ENCODE measurements at regions not wholly inside any gene's neighbourhood (a gene's known extent, or its start where the extent isn't known, plus 50 kb on each side); places are given as distances from the start of the nearest gene placed in this dataset.
"Not testable (repeated sequence)": the region's sequence is repeated elsewhere in the genome, so short reads cannot be mapped to it uniquely, and the experiment has no call there.

DNA sequence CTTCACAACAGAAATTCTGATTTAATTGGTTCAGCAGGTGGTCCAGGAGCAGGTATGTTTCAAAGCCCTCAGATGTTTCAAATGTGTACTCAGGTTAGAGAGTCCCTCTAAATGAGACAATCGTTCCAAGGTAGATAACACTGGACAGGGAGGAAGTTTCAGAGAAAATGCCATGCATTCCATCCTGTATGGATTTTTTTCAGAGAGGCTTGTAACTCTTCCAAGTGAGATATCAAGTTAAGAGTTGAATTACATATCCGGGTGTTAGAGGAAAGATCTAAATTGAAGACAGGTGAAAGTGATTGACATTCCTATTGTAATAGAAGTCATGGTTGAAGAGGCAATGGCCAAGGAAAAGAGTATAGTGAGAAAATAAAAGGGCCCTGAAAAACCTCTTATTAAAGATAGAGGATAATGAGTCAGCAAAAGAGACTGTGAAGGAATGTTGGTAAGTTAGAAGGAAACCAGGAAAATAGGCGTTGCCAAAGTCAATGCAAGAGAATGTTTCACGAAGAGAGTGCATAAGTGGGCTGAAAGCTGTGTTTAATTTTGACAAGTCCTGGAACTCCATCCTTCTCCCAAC is 105.8 kb downstream of the BMP4 start:
- ATAC-seq (replicated peaks) (no peak), DNase-seq (no peak)
- Mint-ChIP-seq H3K4me1 (ENCODE audit: low read depth in 2 of 2) (no peaks in the 10 kb centered on the region), H3K4me3 (no peak overlapping the region), H3K27ac (no peak overlapping the region), H3K27me3 (no peaks in the 10 kb centered on the region), H3K9me3 (peaks cover 4 to 14% of the 10 kb centered on the region in 2 donors), H3K36me3 (ENCODE audit: insufficient read depth) (no peaks in the 10 kb centered on the region)

DNA sequence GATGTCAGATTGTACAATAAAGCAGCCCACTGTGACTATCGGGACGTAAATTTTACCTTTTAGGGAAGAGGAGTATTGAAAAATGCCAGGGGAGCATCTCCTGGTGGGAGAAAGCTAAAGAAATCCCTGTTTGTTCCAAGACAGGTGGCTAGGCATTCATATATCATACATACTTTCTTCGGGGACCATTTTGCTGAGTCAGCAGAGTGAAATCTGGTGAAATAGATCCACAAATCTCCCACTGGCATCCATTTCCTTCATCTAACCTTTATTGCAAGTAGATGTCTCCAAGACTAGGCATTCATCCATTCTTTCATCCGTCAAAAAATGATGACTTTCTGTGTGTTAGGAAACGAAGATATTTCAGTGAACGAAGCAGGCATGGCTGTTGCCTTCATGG is 107.1 kb downstream of the BMP4 start:
- no peak overlapping the region for H3K4me3 Mint-ChIP-seq

DNA sequence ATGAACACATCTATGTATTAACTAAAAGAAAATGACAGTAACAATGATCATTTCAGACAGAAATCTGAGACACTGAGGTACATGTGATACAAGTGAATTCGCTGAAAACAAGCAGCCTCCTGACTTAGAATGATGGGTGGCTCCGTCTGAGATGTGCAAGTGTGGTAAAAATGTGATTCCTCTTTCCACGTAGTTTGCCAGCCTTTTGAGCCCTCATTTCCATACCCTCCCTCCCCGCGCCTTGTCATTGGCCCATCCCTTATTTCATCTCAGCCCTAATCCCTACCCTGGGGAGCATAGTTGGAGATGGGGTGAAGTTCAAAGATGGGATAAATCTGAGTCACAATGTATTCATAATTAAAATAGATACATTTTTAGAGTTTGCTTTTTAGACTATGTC is 107.8 kb downstream of the BMP4 start:
- ATAC-seq (replicated peaks) (no peak), DNase-seq (no peak)
- peaks cover 2 to 10% of the 10 kb centered on the region in 2 donors for H3K9me3 Mint-ChIP-seq
- no peaks in the 10 kb centered on the region for H3K36me3 Mint-ChIP-seq (ENCODE audit: insufficient read depth)
- H3K4me3 Mint-ChIP-seq, result no peak overlapping the region
- no peaks in the 10 kb centered on the region for H3K4me1 Mint-ChIP-seq (ENCODE audit: low read depth in 2 of 2)
- H3K27ac Mint-ChIP-seq, result no peak overlapping the region
- H3K27me3 Mint-ChIP-seq, result no peaks in the 10 kb centered on the region

More for the DNA sequence above, 107.1 kb downstream of the BMP4 start:
- H3K9me3 Mint-ChIP-seq, result peaks cover 2 to 10% of the 10 kb centered on the region in 2 donors
- ATAC-seq (replicated peaks) (no peak), DNase-seq (no peak)
- no peak overlapping the region for H3K27ac Mint-ChIP-seq
- no peaks in the 10 kb centered on the region for H3K27me3 Mint-ChIP-seq
- H3K4me1 Mint-ChIP-seq (ENCODE audit: low read depth in 2 of 2), result no peaks in the 10 kb centered on the region
- H3K36me3 Mint-ChIP-seq (ENCODE audit: insufficient read depth), result no peaks in the 10 kb centered on the region

GRCh38 chr14:53847881-53848280 is 108.7 kb downstream of the BMP4 start:
- Mint-ChIP-seq H3K9me3 (peaks cover 2 to 10% of the 10 kb centered on the region in 2 donors), H3K4me1 (ENCODE audit: low read depth in 2 of 2) (no peaks in the 10 kb centered on the region), H3K36me3 (ENCODE audit: insufficient read depth) (no peaks in the 10 kb centered on the region), H3K4me3 (no peak overlapping the region), H3K27ac (no peak overlapping the region), H3K27me3 (no peaks in the 10 kb centered on the region)
- DNase-seq (no peak), ATAC-seq (replicated peaks) (no peak)

DNA sequence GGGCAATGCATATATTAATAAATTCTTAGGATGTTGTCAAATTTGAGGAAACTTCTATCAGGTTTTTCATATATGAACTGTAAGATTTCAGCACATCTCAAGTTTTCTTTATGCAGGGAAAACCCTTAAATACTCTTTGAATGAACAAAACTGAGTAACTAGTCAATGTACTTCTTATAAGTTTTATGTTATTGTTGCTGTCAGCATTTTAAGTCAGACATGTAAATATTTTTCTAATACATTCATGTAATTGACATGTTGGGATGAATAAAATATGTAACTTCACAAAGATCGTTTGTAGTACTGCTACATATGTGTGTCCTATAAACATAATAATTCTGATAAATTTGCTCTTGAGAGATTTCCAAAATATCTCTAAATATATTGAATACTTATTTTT is 109.6 kb downstream of the BMP4 start:
- DNase-seq, result no peak
- H3K27ac Mint-ChIP-seq, result no peak overlapping the region
- H3K4me1 Mint-ChIP-seq (ENCODE audit: low read depth in 2 of 2), result no peaks in the 10 kb centered on the region
- H3K36me3 Mint-ChIP-seq (ENCODE audit: insufficient read depth), result no peaks in the 10 kb centered on the region
- no peaks in the 10 kb centered on the region for H3K27me3 Mint-ChIP-seq
- H3K4me3 Mint-ChIP-seq, result no peak overlapping the region
- H3K9me3 Mint-ChIP-seq, result peaks cover 2 to 10% of the 10 kb centered on the region in 2 donors
- ATAC-seq (replicated peaks), result no peak

DNA sequence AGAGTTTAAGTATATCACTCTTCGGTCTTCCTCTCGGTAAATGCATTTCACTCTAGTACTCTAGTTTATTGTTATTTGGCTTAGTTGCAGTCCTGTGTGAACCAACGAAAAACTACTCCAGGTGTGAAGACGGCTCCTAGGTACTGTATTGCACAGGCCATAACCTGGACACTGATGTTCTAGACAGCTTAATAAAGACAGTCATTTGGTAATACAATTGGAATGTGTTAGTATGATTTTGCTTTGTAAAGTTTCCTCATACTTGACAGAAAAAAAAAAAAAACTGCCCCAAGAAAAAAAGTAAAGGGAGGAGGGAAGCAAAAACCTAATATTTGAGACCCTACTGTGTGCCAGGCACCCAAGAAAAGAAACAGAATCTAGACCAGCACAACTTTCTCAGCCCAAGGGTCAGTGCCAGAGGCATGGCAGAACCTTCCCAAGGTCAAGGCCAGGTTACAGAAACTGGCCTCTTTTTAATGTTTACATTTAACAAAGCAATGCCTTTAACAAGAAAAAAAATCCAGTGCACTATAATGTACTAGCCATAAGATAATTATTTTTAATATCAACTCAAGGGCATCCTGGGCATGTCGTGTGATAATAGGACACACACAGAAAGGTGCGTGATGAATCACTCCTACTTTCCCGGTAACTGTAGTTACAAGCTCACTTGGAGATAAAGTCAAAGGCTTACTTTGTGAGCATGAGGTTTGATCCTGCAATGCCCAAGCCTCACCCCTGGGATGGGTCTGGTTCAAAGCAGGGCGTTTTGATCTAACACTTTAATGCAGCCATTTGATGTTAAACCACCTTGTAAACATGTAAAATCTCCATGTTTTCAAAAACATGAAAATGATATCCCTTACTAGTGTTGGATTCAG is 110.6 kb downstream of the BMP4 start:
- ATAC-seq (replicated peaks), result no peak
- no peak overlapping the region for H3K4me3 Mint-ChIP-seq
- H3K36me3 Mint-ChIP-seq (ENCODE audit: insufficient read depth), result no peaks in the 10 kb centered on the region
- DNase-seq, result no peak
- H3K27ac Mint-ChIP-seq, result no peak overlapping the region
- no peaks in the 10 kb centered on the region for H3K4me1 Mint-ChIP-seq (ENCODE audit: low read depth in 2 of 2)
- H3K9me3 Mint-ChIP-seq, result peaks cover 2 to 10% of the 10 kb centered on the region in 2 donors
- H3K27me3 Mint-ChIP-seq, result no peaks in the 10 kb centered on the region

- H3K4me3 Mint-ChIP-seq, result no peak overlapping the region
- DNase-seq (no peak), ATAC-seq (replicated peaks) (no peak)
- no peak overlapping the region for H3K27ac Mint-ChIP-seq
- peaks cover 0 to 11% of the 10 kb centered on the region in 2 donors for H3K9me3 Mint-ChIP-seq
- H3K27me3 Mint-ChIP-seq, result no peaks in the 10 kb centered on the region
- no peaks in the 10 kb centered on the region for H3K36me3 Mint-ChIP-seq (ENCODE audit: insufficient read depth)
- no peaks in the 10 kb centered on the region for H3K4me1 Mint-ChIP-seq (ENCODE audit: low read depth in 2 of 2)
Measured at GRCh38 chr14:53842938-53843337, 113.7 kb downstream of the BMP4 start.

- Mint-ChIP-seq H3K27ac (no peak overlapping the region), H3K27me3 (no peaks in the 10 kb centered on the region), H3K4me1 (ENCODE audit: low read depth in 2 of 2) (no peaks in the 10 kb centered on the region), H3K4me3 (no peak overlapping the region), H3K9me3 (peaks cover 2 to 11% of the 10 kb centered on the region in 2 donors), H3K36me3 (ENCODE audit: insufficient read depth) (no peaks in the 10 kb centered on the region)
- no peak for DNase-seq
- no peak for ATAC-seq (replicated peaks)
Measured at GRCh38 chr14:53841109-53842099, 115.2 kb downstream of the BMP4 start.

DNA sequence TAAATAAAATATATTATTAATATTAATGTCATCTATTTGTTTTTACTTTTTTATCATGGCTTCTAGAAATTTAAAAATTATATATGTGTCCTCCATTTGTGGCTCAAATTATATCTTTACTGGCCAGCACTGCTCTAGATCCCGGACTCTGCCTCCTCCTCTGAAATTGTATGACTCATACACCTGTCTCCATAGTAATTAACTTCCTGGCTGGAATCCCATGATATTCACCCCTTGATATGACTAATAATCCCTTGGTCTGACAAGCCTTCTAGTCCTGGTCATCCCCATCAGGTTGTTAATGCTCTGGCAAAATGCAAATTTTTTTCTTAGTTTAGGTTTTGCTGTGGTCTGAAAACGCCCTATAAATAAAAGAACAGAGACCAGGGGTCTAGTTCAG is 116.2 kb downstream of the BMP4 start:
- Mint-ChIP-seq H3K4me1 (ENCODE audit: low read depth in 2 of 2) (no peaks in the 10 kb centered on the region), H3K36me3 (ENCODE audit: insufficient read depth) (no peaks in the 10 kb centered on the region), H3K9me3 (peaks cover 2 to 11% of the 10 kb centered on the region in 2 donors), H3K4me3 (no peak overlapping the region), H3K27ac (no peak overlapping the region), H3K27me3 (no peaks in the 10 kb centered on the region)
- DNase-seq (no peak), ATAC-seq (replicated peaks) (no peak)

- H3K4me3 Mint-ChIP-seq, result no peak overlapping the region
- no peaks in the 10 kb centered on the region for H3K36me3 Mint-ChIP-seq (ENCODE audit: insufficient read depth)
- H3K27me3 Mint-ChIP-seq, result no peaks in the 10 kb centered on the region
- ATAC-seq (replicated peaks) (no peak), DNase-seq (no peak)
- H3K9me3 Mint-ChIP-seq, result peaks cover 6 to 11% of the 10 kb centered on the region in 2 donors
- no peaks in the 10 kb centered on the region for H3K4me1 Mint-ChIP-seq (ENCODE audit: low read depth in 2 of 2)
- no peak overlapping the region for H3K27ac Mint-ChIP-seq
Measured at GRCh38 chr14:53838374-53838773, 118.3 kb downstream of the BMP4 start.

- ATAC-seq (replicated peaks); DNase-seq; H3K36me3 Mint-ChIP-seq (ENCODE audit: insufficient read depth); H3K27me3 Mint-ChIP-seq; H3K27ac Mint-ChIP-seq; H3K4me1 Mint-ChIP-seq (ENCODE audit: low read depth in 2 of 2); H3K4me3 Mint-ChIP-seq: not testable (repeated sequence)
- peaks cover 6 to 11% of the 10 kb centered on the region in 2 donors for H3K9me3 Mint-ChIP-seq
Measured at GRCh38 chr14:53837656-53838055, 119.0 kb downstream of the BMP4 start.

- Mint-ChIP-seq H3K36me3 (ENCODE audit: insufficient read depth) (no peaks in the 10 kb centered on the region), H3K4me3 (no peak overlapping the region), H3K9me3 (peaks cover 6 to 11% of the 10 kb centered on the region in 2 donors), H3K27ac (no peak overlapping the region), H3K4me1 (ENCODE audit: low read depth in 2 of 2) (no peaks in the 10 kb centered on the region), H3K27me3 (no peaks in the 10 kb centered on the region)
- DNase-seq (no peak), ATAC-seq (replicated peaks) (no peak)
Measured at GRCh38 chr14:53836551-53836950, 120.1 kb downstream of the BMP4 start.

GRCh38 chr14:53828820-53829219 is 127.8 kb downstream of the BMP4 start:
- H3K4me3 Mint-ChIP-seq, result no peak overlapping the region
- H3K36me3 Mint-ChIP-seq (ENCODE audit: insufficient read depth), result peaks cover 2% of the 10 kb centered on the region
- H3K4me1 Mint-ChIP-seq (ENCODE audit: low read depth in 2 of 2), result no peaks in the 10 kb centered on the region
- peaks cover 0 to 2% of the 10 kb centered on the region in 2 donors for H3K9me3 Mint-ChIP-seq
- no peak overlapping the region for H3K27ac Mint-ChIP-seq
- H3K27me3 Mint-ChIP-seq, result no peaks in the 10 kb centered on the region
- no peak for ATAC-seq (replicated peaks)
- no peak for DNase-seq

Measured in effector memory CD8-positive, alpha-beta T cell (primary cell).